Epithelial cell of esophagus (primary cell): ENCODE measurements at regions not wholly inside any gene's neighbourhood (a gene's known extent, or its start where the extent isn't known, plus 50 kb on each side); places are given as distances from the start of the nearest gene placed in this dataset.
A peak's percentile ranks its signal among the peaks of the same experiment; 100 is the strongest.

Source experiments
- DNase-seq: peaks from one replicate; pipeline ENCODE4 v3.0.0; 2010; ENCODE audit warnings: low read depth
- H3K4me3 ChIP-seq: 2 replicates; pipeline ENCODE4 v1.5.1; 2011; ENCODE audit warnings: mild to moderate bottlenecking, low read length, control low read depth
- TF ChIP-seq, protein P1 (sequence below): IDR thresholded peaks from 2 replicates; pipeline ENCODE4 v1.5.1; 2011; ENCODE audit warnings: low read depth, mild to moderate bottlenecking, low read length, control low read depth, inconsistent platforms; ENCODE audit not compliant: insufficient read depth; ENCODE audit errors: missing control alignments

DNA sequence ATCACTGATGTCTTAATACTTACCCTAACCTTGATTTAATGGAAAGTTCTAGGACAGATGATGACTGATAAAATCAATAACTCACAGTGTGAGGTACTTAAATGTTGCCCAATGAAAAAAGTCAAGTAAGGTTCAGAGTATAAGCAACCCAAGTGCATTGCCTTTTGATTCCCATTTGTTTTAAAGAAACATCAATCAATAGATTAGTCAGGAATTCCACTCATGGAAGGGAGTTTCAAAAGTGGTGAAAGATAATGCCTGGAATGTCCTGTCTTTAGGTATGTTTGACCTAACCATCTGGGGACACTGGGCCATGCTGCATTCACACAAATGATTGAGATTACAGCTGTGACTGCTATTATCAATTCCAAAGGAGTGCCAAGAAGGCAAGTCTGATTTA is 259.7 kb downstream of the PPARGC1A start:
- H3K4me3 ChIP-seq: no peak overlapping the region
- no peak for DNase-seq
- TF ChIP-seq, protein P1, sequence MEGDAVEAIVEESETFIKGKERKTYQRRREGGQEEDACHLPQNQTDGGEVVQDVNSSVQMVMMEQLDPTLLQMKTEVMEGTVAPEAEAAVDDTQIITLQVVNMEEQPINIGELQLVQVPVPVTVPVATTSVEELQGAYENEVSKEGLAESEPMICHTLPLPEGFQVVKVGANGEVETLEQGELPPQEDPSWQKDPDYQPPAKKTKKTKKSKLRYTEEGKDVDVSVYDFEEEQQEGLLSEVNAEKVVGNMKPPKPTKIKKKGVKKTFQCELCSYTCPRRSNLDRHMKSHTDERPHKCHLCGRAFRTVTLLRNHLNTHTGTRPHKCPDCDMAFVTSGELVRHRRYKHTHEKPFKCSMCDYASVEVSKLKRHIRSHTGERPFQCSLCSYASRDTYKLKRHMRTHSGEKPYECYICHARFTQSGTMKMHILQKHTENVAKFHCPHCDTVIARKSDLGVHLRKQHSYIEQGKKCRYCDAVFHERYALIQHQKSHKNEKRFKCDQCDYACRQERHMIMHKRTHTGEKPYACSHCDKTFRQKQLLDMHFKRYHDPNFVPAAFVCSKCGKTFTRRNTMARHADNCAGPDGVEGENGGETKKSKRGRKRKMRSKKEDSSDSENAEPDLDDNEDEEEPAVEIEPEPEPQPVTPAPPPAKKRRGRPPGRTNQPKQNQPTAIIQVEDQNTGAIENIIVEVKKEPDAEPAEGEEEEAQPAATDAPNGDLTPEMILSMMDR: no peak

- TF ChIP-seq, protein P1: no peak
- no peak for DNase-seq
- H3K4me3 ChIP-seq: no peak overlapping the region
Measured at GRCh38 chr4:23629421-23629820, 260.4 kb downstream of the PPARGC1A start.

GRCh38 chr4:23614284-23614892 is 275.5 kb downstream of the PPARGC1A start:
- DNase-seq: peak; percentile 49
- TF ChIP-seq, protein P1: peak; percentile 45
- no peak overlapping the region for H3K4me3 ChIP-seq

DNA sequence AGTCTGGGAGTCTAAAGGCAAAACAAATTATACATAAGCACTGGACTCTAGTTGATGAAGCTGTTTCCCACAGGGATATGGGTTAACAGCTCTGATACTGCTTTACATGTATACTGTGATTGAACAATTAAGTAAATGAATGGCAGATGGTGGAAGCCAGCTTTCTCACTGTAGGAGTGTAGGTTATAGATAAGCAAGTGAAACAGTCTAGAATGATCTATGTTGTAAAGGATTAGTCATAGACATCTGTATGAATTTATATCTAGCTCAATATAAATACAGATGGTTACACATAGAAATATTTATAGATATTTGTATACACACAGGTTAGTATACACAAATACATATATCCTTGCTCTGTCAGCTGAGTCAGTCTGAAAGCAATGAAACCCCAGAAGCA is 276.1 kb downstream of the PPARGC1A start:
- TF ChIP-seq, protein P1: no peak
- no peak for DNase-seq
- H3K4me3 ChIP-seq: no peak overlapping the region

DNA sequence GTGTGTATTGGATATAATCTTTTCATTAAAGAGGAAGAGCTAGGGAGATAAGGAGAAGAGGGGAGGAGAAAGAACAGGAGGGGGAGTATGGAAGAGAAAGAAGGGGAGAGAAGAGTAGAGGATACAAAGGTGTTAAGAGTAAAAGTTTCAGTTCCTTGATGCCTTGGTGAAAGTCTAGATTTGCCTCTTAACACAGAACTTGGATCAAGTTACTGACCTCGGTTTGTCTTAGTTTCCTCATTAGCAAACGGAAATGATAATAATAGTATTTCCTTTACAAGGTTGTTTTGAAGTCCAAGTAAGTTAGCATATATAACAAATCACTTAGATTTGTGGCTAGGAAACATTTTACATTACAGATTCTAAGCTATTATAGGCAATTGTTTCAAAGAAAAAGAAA is 287.1 kb downstream of the PPARGC1A start:
- no peak for DNase-seq
- H3K4me3 ChIP-seq: no peak overlapping the region
- TF ChIP-seq, protein P1: no peak

- TF ChIP-seq, protein P1: no peak
- no peak overlapping the region for H3K4me3 ChIP-seq
- no peak for DNase-seq
Measured at GRCh38 chr4:23594125-23594524, 295.7 kb downstream of the PPARGC1A start.

DNA sequence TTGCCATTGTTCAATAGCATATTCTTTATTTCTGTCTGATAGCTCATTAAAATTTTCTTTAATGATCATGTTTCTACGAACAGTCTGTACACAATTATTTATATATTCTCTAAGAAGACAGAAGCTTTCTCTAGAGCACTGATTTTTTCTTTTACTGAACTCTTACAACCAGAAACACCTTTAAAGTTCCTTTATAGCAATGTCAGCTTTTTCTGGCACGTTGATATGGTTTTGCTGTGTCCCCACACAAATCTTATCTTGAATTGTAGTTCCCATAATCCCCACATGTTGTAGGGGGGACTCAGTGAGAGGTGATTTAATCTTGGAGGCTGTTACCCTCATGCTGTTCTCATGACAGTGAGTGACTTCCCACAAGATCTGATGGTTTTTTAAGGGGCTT is 299.4 kb downstream of the PPARGC1A start:
- DNase-seq: no peak
- no peak overlapping the region for H3K4me3 ChIP-seq
- TF ChIP-seq, protein P1: no peak
